H9 (cell line): ENCODE measurements at regions not wholly inside any gene's neighbourhood (a gene's known extent, or its start where the extent isn't known, plus 50 kb on each side); places are given as distances from the start of the nearest gene placed in this dataset.

Experiments used
- DNase-seq: peaks from one replicate; pipeline ENCODE4 v3.0.0-alpha.2; 2017
- H2AFZ ChIP-seq: one replicate; pipeline ENCODE4 v1.6.1; 2013; ENCODE audit warnings: mild to moderate bottlenecking, low read length, control low read depth, moderate library complexity
- H2AK5ac ChIP-seq: 2 replicates; pipeline ENCODE4 v1.6.1; 2013; ENCODE audit warnings: low read length, control low read depth, mixed read lengths; ENCODE audit not compliant: insufficient read length
- H2BK120ac ChIP-seq: one replicate; pipeline ENCODE4 v1.6.1; 2013; ENCODE audit warnings: low read depth, mild to moderate bottlenecking, low read length, control low read depth, inconsistent platforms; ENCODE audit not compliant: poor library complexity, severe bottlenecking
- H2BK12ac ChIP-seq: 2 replicates; pipeline ENCODE4 v1.6.1; 2013; ENCODE audit warnings: low read length, control low read depth, mixed read lengths, low read depth; ENCODE audit not compliant: insufficient read length
- H2BK15ac ChIP-seq: 2 replicates; pipeline ENCODE4 v1.6.1; 2013; ENCODE audit warnings: low read depth, low read length, control low read depth
- H2BK20ac ChIP-seq: one replicate; pipeline ENCODE4 v1.6.1; 2013; ENCODE audit warnings: low read depth, mild to moderate bottlenecking, low read length, control low read depth, inconsistent platforms; ENCODE audit not compliant: poor library complexity, severe bottlenecking
- H2BK5ac ChIP-seq: 2 replicates; pipeline ENCODE4 v1.6.1; 2013; ENCODE audit warnings: low read length, control low read depth, mixed read lengths; ENCODE audit not compliant: insufficient read length
- H3K14ac ChIP-seq: 2 replicates; pipeline ENCODE4 v1.6.1; 2013; ENCODE audit warnings: low read length, control low read depth; ENCODE audit not compliant: insufficient read depth
- H3K18ac ChIP-seq: 2 replicates; pipeline ENCODE4 v1.6.1; 2013; ENCODE audit warnings: low read depth, mild to moderate bottlenecking, mixed read lengths, low read length, control low read depth; ENCODE audit not compliant: insufficient read length
- H3K23ac ChIP-seq: 2 replicates; pipeline ENCODE4 v1.6.1; 2013; ENCODE audit warnings: low read length, control low read depth, mixed read lengths, low read depth; ENCODE audit not compliant: insufficient read length
- H3K23me2 ChIP-seq: 2 replicates; pipeline ENCODE4 v1.6.1; 2013; ENCODE audit warnings: low read depth, mild to moderate bottlenecking, mixed read lengths, low read length, control low read depth; ENCODE audit not compliant: insufficient read length, poor library complexity, severe bottlenecking
- H3K27ac ChIP-seq: 2 replicates; pipeline ENCODE4 v1.5.1; 2013; ENCODE audit warnings: low read length, control low read depth, mixed read lengths, low read depth; ENCODE audit not compliant: insufficient read length
- H3K27me3 ChIP-seq: 2 replicates; pipeline ENCODE4 v1.6.1; 2013; ENCODE audit warnings: low read length, control low read depth, inconsistent platforms; ENCODE audit not compliant: insufficient read depth
- H3K4ac ChIP-seq: 2 replicates; pipeline ENCODE4 v1.6.1; 2013; ENCODE audit warnings: low read depth, mild to moderate bottlenecking, control low read depth, inconsistent platforms, low read length, moderate library complexity
- H3K4me1 ChIP-seq: 2 replicates; pipeline ENCODE4 v1.6.1; 2013; ENCODE audit warnings: low read length, control low read depth, inconsistent platforms; ENCODE audit not compliant: insufficient read depth
- H3K4me2 ChIP-seq: 2 replicates; pipeline ENCODE4 v1.6.1; 2013; ENCODE audit warnings: low read length, control low read depth, mixed read lengths; ENCODE audit not compliant: insufficient read length, insufficient read depth
- H3K56ac ChIP-seq: 2 replicates; pipeline ENCODE4 v1.6.1; 2013; ENCODE audit warnings: low read depth, mild to moderate bottlenecking, mixed read lengths, low read length, control low read depth; ENCODE audit not compliant: insufficient read length
- H3K79me1 ChIP-seq: 2 replicates; pipeline ENCODE4 v1.6.1; 2013; ENCODE audit warnings: low read depth, mild to moderate bottlenecking, moderate library complexity, low read length, control low read depth, inconsistent platforms; ENCODE audit not compliant: insufficient read depth, poor library complexity, severe bottlenecking
- H3K79me2 ChIP-seq: 2 replicates; pipeline ENCODE4 v1.6.1; 2013; ENCODE audit warnings: low read length, control low read depth, inconsistent platforms; ENCODE audit not compliant: insufficient read depth
- H3K9ac ChIP-seq: 2 replicates; pipeline ENCODE4 v1.6.1; 2013; ENCODE audit warnings: low read length, control low read depth, mixed read lengths; ENCODE audit not compliant: insufficient read length; ENCODE audit errors: extremely low read depth
- H3K9me3 ChIP-seq: one replicate; pipeline ENCODE4 v1.6.1; 2013; ENCODE audit warnings: low read depth, low read length, inconsistent platforms; ENCODE audit not compliant: control insufficient read depth
- H3T11ph ChIP-seq: one replicate; pipeline ENCODE4 v1.6.1; 2013; ENCODE audit warnings: mild to moderate bottlenecking, low read length, control low read depth, inconsistent platforms
- H4K20me1 ChIP-seq: one replicate; pipeline ENCODE4 v1.6.1; 2013; ENCODE audit not compliant: control insufficient read depth, insufficient read length, insufficient read depth
- H4K5ac ChIP-seq: 2 replicates; pipeline ENCODE4 v1.6.1; 2013; ENCODE audit warnings: low read depth, mild to moderate bottlenecking, mixed read lengths, low read length, control low read depth; ENCODE audit not compliant: insufficient read length
- H4K8ac ChIP-seq: replicated peaks from 2 replicates; pipeline ENCODE4 v1.6.1; 2013; ENCODE audit warnings: low read length, control low read depth, mixed read lengths, low read depth; ENCODE audit not compliant: insufficient read length
- H4K91ac ChIP-seq: 2 replicates; pipeline ENCODE4 v1.6.1; 2013; ENCODE audit warnings: low read depth, mild to moderate bottlenecking, moderate library complexity, mixed read lengths, low read length, control low read depth; ENCODE audit not compliant: insufficient read length
- H3K27ac Mint-ChIP-seq, 3 experiments: 2 replicates in 2 of 3; 3 replicates in 1 of 3; pipeline ENCODE4 v1.8.0; 2020 to 2021; ENCODE audit warnings: mixed read lengths in 3 of 3, mild to moderate bottlenecking in 1 of 3, moderate library complexity in 1 of 3
- H3K27me3 Mint-ChIP-seq: 2 replicates; pipeline ENCODE4 v1.8.0; 2021; ENCODE audit warnings: low read depth, mild to moderate bottlenecking, moderate library complexity, mixed read lengths
- H3K36me3 Mint-ChIP-seq, 3 experiments: 2 replicates in 2 of 3; 3 replicates in 1 of 3; pipeline ENCODE4 v1.8.0; 2020 to 2021; ENCODE audit warnings: low read depth in 3 of 3, mixed read lengths in 3 of 3; ENCODE audit not compliant: insufficient read depth in 1 of 3
- H3K4me1 Mint-ChIP-seq, 2 experiments: 2 replicates each; pipeline ENCODE4 v1.8.0; 2020; ENCODE audit warnings: mixed read lengths in 2 of 2
- H3K4me3 Mint-ChIP-seq, 2 experiments: 2 replicates in 1 of 2; 3 replicates in 1 of 2; pipeline ENCODE4 v1.8.0; 2020 to 2021; ENCODE audit warnings: mild to moderate bottlenecking in 2 of 2, mixed read lengths in 2 of 2, moderate library complexity in 1 of 2
- H3K9me3 Mint-ChIP-seq, 2 experiments: 2 replicates in 1 of 2; 3 replicates in 1 of 2; pipeline ENCODE4 v1.8.0; 2020; ENCODE audit warnings: mild to moderate bottlenecking in 2 of 2, mixed read lengths in 2 of 2, moderate library complexity in 1 of 2
- CTCF ChIP-seq: fragments of 200-600 bp; sonication (generic); conservative IDR thresholded peaks from 3 replicates; pipeline ENCODE4 v1.8.0; 2021; ENCODE audit warnings: antibody characterized with exemption, mild to moderate bottlenecking
- WGBS: extraction: QIAGEN DNeasy Blood & Tissue Kit; methylation state at CpG from one replicate; pipeline ENCODE4 v1.1.7; 2013; ENCODE audit warnings: missing lambda C conversion rate, low lambda C conversion rate, mixed read lengths; ENCODE audit not compliant: insufficient read length; ENCODE audit errors: extremely low coverage; 5-methylcytosine and 5-hydroxymethylcytosine counted together

GRCh38 chr13:85698256-85698655 is 101.0 kb downstream of the SLITRK6 start:
- H3K36me3 Mint-ChIP-seq = peaks cover 39 to 41% (median 40%) of the 10 kb centered on the region in 3 experiments
- no peak overlapping the region for H2AFZ ChIP-seq
- H3K18ac ChIP-seq = no peak overlapping the region
- no peak overlapping the region for H2BK5ac ChIP-seq
- H2AK5ac ChIP-seq = no peak overlapping the region
- H4K8ac ChIP-seq = no peak overlapping the region
- no peak overlapping the region for H2BK15ac ChIP-seq
- no peak overlapping the region for H2BK120ac ChIP-seq
- no peak overlapping the region for H3K4me3 Mint-ChIP-seq
- no peak overlapping the region for H2BK20ac ChIP-seq
- no CpG with 5 or more reads among the region's 4 CpGs for WGBS
- no peak overlapping the region for H3K23ac ChIP-seq
- H3K9me3 ChIP-seq = no peaks in the 10 kb centered on the region
- H3K27ac Mint-ChIP-seq = no peak overlapping the region
- H4K20me1 ChIP-seq = no peaks in the 10 kb centered on the region
- no peak for DNase-seq
- H3K9ac ChIP-seq = no peak overlapping the region
- H3K4ac ChIP-seq = no peak overlapping the region
- no peak overlapping the region for H3K4me2 ChIP-seq
- no peaks in the 10 kb centered on the region for H3K4me1 ChIP-seq
- peaks cover 16 to 26% of the 10 kb centered on the region in 2 experiments for H3K9me3 Mint-ChIP-seq
- H4K91ac ChIP-seq = no peak overlapping the region
- H3K4me1 Mint-ChIP-seq = peaks cover 3 to 4% of the 10 kb centered on the region in 2 experiments; a peak in 2 of 4 replicates
- H3K27ac ChIP-seq = no peak overlapping the region
- no peaks in the 10 kb centered on the region for H3K27me3 Mint-ChIP-seq
- H4K5ac ChIP-seq = no peak overlapping the region
- H3K23me2 ChIP-seq = no peaks in the 10 kb centered on the region
- H2BK12ac ChIP-seq = no peak overlapping the region
- no peaks in the 10 kb centered on the region for H3K79me2 ChIP-seq
- no peak for TF ChIP-seq CTCF
- H3K56ac ChIP-seq = no peak overlapping the region
- H3K14ac ChIP-seq = no peak overlapping the region
- no peak overlapping the region for H3T11ph ChIP-seq
- no peaks in the 10 kb centered on the region for H3K79me1 ChIP-seq
- no peaks in the 10 kb centered on the region for H3K27me3 ChIP-seq
